Ovary (tissue), 7 donors: ENCODE measurements at regions not wholly inside any gene's neighbourhood (a gene's known extent, or its start where the extent isn't known, plus 50 kb on each side); places are given as distances from the start of the nearest gene placed in this dataset.
A peak's percentile ranks its signal among the peaks of the same experiment; 100 is the strongest.
"Not testable (repeated sequence)": the region's sequence is repeated elsewhere in the genome, so short reads cannot be mapped to it uniquely, and the experiment has no call there.

ENCODE experiments used
- DNase-seq, 5 donors: peaks; one replicate each; pipeline ENCODE4 v3.0.0-alpha.2; 2019 to 2020
- H3K27ac ChIP-seq, 2 donors: fragments of 200-600 bp; one replicate each; pipeline versions ENCODE4 v1.5.1 to v1.8.0; 2019 to 2022
- H3K27me3 ChIP-seq: fragments of 200-600 bp; one replicate; pipeline ENCODE4 v1.8.0; 2022
- H3K36me3 ChIP-seq: fragments of 200-600 bp; sonication (generic); one replicate; pipeline ENCODE4 v1.5.1; 2019
- H3K4me1 ChIP-seq: one replicate; pipeline ENCODE4 v1.8.1; 2013; ENCODE audit warnings: mild to moderate bottlenecking, moderate library complexity; ENCODE audit not compliant: insufficient read depth
- H3K4me3 ChIP-seq: fragments of 200-600 bp; sonication (generic); one replicate; pipeline ENCODE4 v1.5.1; 2017
- H3K9me3 ChIP-seq, 2 donors: fragments of 200-600 bp in 1 of 2; sonication (generic) in 1 of 2; one replicate each; pipeline versions ENCODE4 v1.5.1 to v1.8.1; 2013 to 2019; ENCODE audit warnings: mild to moderate bottlenecking in 1 of 2, moderate library complexity in 1 of 2
- EP300 ChIP-seq: sonication (generic); formaldehyde crosslinking; IDR thresholded peaks from one replicate; pipeline ENCODE4 v1.6.1; 2017; ENCODE audit warnings: antibody characterized with exemption
- POLR2A ChIP-seq: fragments of 450-650 bp; IDR thresholded peaks from one replicate; pipeline ENCODE4 v1.6.1; 2017; ENCODE audit warnings: antibody characterized with exemption, mild to moderate bottlenecking, moderate library complexity
- WGBS, 3 donors: extraction: QIAGEN DNeasy Blood & Tissue Kit in 1 of 3; methylation state at CpG; one replicate each; pipeline versions ENCODE4 v1.1.5 to v1.1.7; 2013 to 2017; 5-methylcytosine and 5-hydroxymethylcytosine counted together
- intact Hi-C, 4 donors: fragments of 100-400 bp; cut with DNase I; formaldehyde crosslinking; loops; one replicate each; pipeline versions ENCODE4 v1.11.0 to v1.15.1; 2022 to 2023
- TF ChIP-seq, protein P1 (sequence below), 3 donors: fragments of 450-650 bp in 2 of 3; fragments of 200-600 bp in 1 of 3; IDR thresholded peaks; one replicate each; pipeline versions ENCODE4 v1.5.1 to v1.8.0; 2016 to 2022; ENCODE audit warnings: antibody characterized with exemption in 3 of 3, mild to moderate bottlenecking in 1 of 3
- donor health status: DM: no; HTN: no; CAD: no; lungs with moderate emphysema.
- donor health status: DM: no; HTN: no; CAD: no.
- donor health status: Bipolar disorder and iron deficiency.
- donor health status: DM: no; HTN: no; CAD: no.
- donor health status: DM: yes; HTN: yes; CAD: no.

DNA sequence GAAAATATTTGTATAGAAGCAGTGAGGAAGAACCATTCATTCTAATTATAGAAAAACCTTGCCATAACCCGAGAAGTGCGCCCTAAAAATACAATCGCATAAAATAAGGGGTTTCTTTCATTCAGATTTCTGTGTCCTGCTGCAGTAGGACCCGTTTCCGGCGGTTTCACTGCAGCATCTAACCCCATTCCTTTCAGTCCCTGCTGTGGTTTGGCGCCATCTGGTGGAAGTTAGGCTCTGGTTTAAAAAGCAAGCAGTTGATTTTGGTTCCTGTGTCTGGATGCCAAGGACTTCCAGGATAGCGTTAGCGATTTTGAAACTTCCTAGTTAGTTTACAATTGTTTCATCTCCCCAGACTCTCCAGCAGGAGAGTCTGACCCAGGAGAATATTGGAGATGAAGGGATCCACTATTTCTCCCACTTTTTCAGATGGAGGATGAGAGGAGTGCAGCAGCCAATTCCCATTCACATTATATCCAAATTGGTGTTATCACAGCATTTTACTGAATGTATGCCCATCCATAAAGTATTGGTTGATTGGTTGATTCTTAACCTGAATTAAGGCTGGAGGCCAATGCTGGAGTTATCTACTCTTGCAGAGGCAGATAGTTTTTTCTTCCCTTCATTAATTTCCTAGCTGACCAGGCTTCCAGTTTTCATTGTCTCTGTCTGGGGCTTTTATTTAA, 128.8 kb upstream of the CACNA2D1 start:
- H3K9me3 ChIP-seq = no peaks in the 10 kb centered on the region
- H3K4me3 ChIP-seq = no peak overlapping the region
- H3K27ac ChIP-seq = no peak overlapping the region
- TF ChIP-seq POLR2A = no peak
- TF ChIP-seq, protein P1, sequence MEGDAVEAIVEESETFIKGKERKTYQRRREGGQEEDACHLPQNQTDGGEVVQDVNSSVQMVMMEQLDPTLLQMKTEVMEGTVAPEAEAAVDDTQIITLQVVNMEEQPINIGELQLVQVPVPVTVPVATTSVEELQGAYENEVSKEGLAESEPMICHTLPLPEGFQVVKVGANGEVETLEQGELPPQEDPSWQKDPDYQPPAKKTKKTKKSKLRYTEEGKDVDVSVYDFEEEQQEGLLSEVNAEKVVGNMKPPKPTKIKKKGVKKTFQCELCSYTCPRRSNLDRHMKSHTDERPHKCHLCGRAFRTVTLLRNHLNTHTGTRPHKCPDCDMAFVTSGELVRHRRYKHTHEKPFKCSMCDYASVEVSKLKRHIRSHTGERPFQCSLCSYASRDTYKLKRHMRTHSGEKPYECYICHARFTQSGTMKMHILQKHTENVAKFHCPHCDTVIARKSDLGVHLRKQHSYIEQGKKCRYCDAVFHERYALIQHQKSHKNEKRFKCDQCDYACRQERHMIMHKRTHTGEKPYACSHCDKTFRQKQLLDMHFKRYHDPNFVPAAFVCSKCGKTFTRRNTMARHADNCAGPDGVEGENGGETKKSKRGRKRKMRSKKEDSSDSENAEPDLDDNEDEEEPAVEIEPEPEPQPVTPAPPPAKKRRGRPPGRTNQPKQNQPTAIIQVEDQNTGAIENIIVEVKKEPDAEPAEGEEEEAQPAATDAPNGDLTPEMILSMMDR (IDR thresholded peaks at IDR 0.05) = peak; percentile 59 to 73 (median 69)
- TF ChIP-seq EP300 = no peak
- H3K27me3 ChIP-seq = no peaks in the 10 kb centered on the region
- peak; percentile 84 to 91 (median 86) for DNase-seq
- WGBS, 3 donors = 2 to 3% (median 3%) methylated on average over 9 of the region's 9 CpGs
- no peaks in the 10 kb centered on the region for H3K36me3 ChIP-seq
- H3K4me1 ChIP-seq = no peaks in the 10 kb centered on the region
- intact Hi-C loops = loop anchor here in 2 of 4 donors (5.0 to 10.0 kb wide), 2 partner anchors 528 to 530 kb away; no protein-coding TSS in a partner anchor

DNA sequence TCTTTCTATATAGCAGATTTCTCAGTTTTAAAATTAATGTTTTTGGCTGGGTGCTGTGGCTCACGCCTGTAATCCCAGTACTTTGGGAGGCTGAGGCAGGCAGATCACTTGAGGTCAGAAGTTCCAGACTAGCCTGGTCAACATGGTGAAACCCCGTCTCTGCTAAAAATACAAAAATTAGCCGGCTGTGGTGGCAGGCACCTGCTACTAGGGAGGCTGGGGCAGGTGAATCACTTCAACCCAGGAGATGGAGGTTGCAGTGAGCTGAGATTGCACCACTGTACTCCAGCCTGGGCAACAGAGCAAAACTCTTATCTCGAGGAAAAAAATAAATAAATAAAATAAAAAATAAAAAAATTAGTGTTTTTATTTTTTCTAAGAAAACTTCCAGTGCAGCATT, 127.5 kb upstream of the CACNA2D1 start:
- not testable (repeated sequence) for H3K36me3 ChIP-seq, H3K27ac ChIP-seq, H3K27me3 ChIP-seq, H3K4me3 ChIP-seq, H3K9me3 ChIP-seq, H3K4me1 ChIP-seq, DNase-seq
- WGBS, 3 donors = 74 to 80% (median 74%) methylated on average over 4 of the region's 4 CpGs
- intact Hi-C loops = loop anchor here in 2 of 4 donors (5.0 to 10.0 kb wide), 2 partner anchors 526 to 529 kb away; no protein-coding TSS in a partner anchor

DNA sequence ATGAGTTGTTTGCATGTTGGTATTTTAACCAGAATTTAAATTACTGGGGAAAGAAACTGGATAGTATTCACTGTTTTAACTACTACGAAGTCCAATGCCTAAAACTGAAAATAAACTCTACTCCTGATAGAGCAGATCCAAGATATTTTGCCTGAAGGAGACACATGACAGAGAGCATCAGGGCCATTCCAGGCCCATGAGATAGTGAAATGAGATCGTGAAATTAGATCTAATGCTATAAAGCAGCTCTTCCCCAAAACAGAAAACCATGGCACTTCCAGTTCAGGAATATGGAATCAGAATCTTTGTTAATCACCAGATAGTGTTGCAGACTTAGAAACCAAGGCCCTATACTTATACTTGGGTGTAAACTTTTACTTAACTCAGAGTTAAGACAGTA, 124.3 kb upstream of the CACNA2D1 start:
- no peaks in the 10 kb centered on the region for H3K9me3 ChIP-seq
- H3K27ac ChIP-seq = no peak overlapping the region
- intact Hi-C loops = no loop called here
- 64 to 72% (median 71%) methylated on average over 2 of the region's 2 CpGs for WGBS, 3 donors
- H3K4me3 ChIP-seq = no peak overlapping the region
- H3K36me3 ChIP-seq = no peaks in the 10 kb centered on the region
- no peak for TF ChIP-seq POLR2A
- TF ChIP-seq, protein P1 (IDR thresholded peaks at IDR 0.05) = no peak
- TF ChIP-seq EP300 = no peak
- H3K27me3 ChIP-seq = no peaks in the 10 kb centered on the region
- DNase-seq = no peak
- no peaks in the 10 kb centered on the region for H3K4me1 ChIP-seq

- TF ChIP-seq, protein P1 (IDR thresholded peaks at IDR 0.05) = no peak
- TF ChIP-seq EP300 (no peak), POLR2A (no peak)
- Histone ChIP-seq H3K36me3 (no peaks in the 10 kb centered on the region), H3K4me3 (no peak overlapping the region), H3K9me3 (no peaks in the 10 kb centered on the region), H3K27ac (no peak overlapping the region), H3K27me3 (no peaks in the 10 kb centered on the region), H3K4me1 (no peaks in the 10 kb centered on the region)
- WGBS, 3 donors = 67 to 75% (median 71%) methylated on average over 2 of the region's 2 CpGs
- intact Hi-C loops = no loop called here
- DNase-seq = no peak
Measured at GRCh38 chr7:82567356-82567755, 123.8 kb upstream of the CACNA2D1 start.

DNA sequence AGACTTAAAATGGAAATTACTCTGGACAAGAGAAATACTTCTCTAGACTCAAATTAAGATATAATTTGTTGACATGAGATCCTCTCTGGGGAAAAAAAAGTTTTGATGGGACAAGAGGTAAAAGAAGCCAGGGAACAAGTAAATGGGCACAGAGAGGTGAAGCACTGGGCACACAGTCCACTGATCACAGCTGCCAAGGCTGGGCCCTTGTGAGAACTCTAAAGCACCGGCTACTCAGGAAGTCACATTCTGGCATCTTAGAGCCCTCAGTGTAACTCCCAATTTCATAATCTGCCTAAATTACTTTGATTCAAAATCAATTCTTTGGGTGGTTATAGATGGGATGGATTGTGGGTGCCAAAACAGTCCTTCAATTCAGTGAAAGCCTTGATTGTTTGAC, 123.2 kb upstream of the CACNA2D1 start:
- 27 to 59% (median 32%) methylated on average over 1 of the region's 1 CpG for WGBS, 3 donors
- Histone ChIP-seq H3K27me3 (no peaks in the 10 kb centered on the region), H3K27ac (no peak overlapping the region), H3K36me3 (no peaks in the 10 kb centered on the region), H3K4me1 (no peaks in the 10 kb centered on the region), H3K4me3 (no peak overlapping the region), H3K9me3 (no peaks in the 10 kb centered on the region)
- DNase-seq = no peak
- intact Hi-C loops = no loop called here
- TF ChIP-seq, protein P1 (IDR thresholded peaks at IDR 0.05) = no peak
- TF ChIP-seq EP300 (no peak), POLR2A (no peak)
